ENCODE measurements at regions not wholly inside any gene's neighbourhood (a gene's known extent, or its start where the extent isn't known, plus 50 kb on each side); places are given as distances from the start of the nearest gene placed in this dataset.

GRCh38 chr5:129387944-129388343 is 72.2 kb upstream of the ADAMTS19 start:
- Histone ChIP-seq H3K4me2 (no peak overlapping the region), H3K27ac (no peak overlapping the region), H4K20me1 (ENCODE audit: insufficient read depth) (no peaks in the 10 kb centered on the region), H3K4me3 (no peak overlapping the region), H3K9me2 (ENCODE audit: insufficient read depth) (no peaks in the 10 kb centered on the region; the same call in 1 of the 2 replicates), H3K4me1 (replicated peaks; ENCODE audit: insufficient read depth) (no peaks in the 10 kb centered on the region), H2AFZ (no peak overlapping the region), H3K9me3 (ENCODE audit: insufficient read depth, low read depth) (no peaks in the 10 kb centered on the region), H3F3A (ENCODE audit: insufficient read depth, low read depth) (no peaks in the 10 kb centered on the region), H3K36me3 (ENCODE audit: low read depth) (no peaks in the 10 kb centered on the region), H3K27me3 (ENCODE audit: insufficient read depth, low read depth) (no peaks in the 10 kb centered on the region), H3K79me2 (ENCODE audit: low read depth) (no peaks in the 10 kb centered on the region)
- intact Hi-C loops (cut with micrococcal nuclease; ENCODE audit: unreplicated experiment): no loop called here
- POLR2A ChIA-PET (ENCODE audit: unreplicated experiment): no interaction called here
- BruUV-seq (replicated peaks): no TSS peak
- TF ChIP-seq, protein P1, sequence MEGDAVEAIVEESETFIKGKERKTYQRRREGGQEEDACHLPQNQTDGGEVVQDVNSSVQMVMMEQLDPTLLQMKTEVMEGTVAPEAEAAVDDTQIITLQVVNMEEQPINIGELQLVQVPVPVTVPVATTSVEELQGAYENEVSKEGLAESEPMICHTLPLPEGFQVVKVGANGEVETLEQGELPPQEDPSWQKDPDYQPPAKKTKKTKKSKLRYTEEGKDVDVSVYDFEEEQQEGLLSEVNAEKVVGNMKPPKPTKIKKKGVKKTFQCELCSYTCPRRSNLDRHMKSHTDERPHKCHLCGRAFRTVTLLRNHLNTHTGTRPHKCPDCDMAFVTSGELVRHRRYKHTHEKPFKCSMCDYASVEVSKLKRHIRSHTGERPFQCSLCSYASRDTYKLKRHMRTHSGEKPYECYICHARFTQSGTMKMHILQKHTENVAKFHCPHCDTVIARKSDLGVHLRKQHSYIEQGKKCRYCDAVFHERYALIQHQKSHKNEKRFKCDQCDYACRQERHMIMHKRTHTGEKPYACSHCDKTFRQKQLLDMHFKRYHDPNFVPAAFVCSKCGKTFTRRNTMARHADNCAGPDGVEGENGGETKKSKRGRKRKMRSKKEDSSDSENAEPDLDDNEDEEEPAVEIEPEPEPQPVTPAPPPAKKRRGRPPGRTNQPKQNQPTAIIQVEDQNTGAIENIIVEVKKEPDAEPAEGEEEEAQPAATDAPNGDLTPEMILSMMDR (conservative IDR thresholded peaks at IDR 0.05): no peak
- TF ChIP-seq EZH2 (IDR thresholded peaks at IDR 0.05; ENCODE audit: low read depth): no peak
- DNase-seq: no peak
- CTCF ChIA-PET: no interaction called here

- Histone ChIP-seq H3K79me2 (ENCODE audit: low read depth) (no peaks in the 10 kb centered on the region), H3K4me2 (no peak overlapping the region)
- POLR2A ChIA-PET (ENCODE audit: unreplicated experiment): no interaction called here
Observed at GRCh38 chr5:129392681-129393080, 67.4 kb upstream of the ADAMTS19 start.

GRCh38 chr5:129395247-129395646 is 64.9 kb upstream of the ADAMTS19 start:
- Histone ChIP-seq H3K27me3 (ENCODE audit: insufficient read depth, low read depth) (no peaks in the 10 kb centered on the region), H3K4me1 (replicated peaks; ENCODE audit: insufficient read depth) (no peaks in the 10 kb centered on the region), H3F3A (ENCODE audit: insufficient read depth, low read depth) (no peaks in the 10 kb centered on the region), H3K9me2 (ENCODE audit: insufficient read depth) (no peaks in the 10 kb centered on the region), H3K79me2 (ENCODE audit: low read depth) (no peaks in the 10 kb centered on the region), H3K4me3 (no peak overlapping the region), H3K9me3 (ENCODE audit: insufficient read depth, low read depth) (no peaks in the 10 kb centered on the region), H3K36me3 (ENCODE audit: low read depth) (no peaks in the 10 kb centered on the region), H3K4me2 (no peak overlapping the region), H4K20me1 (ENCODE audit: insufficient read depth) (no peaks in the 10 kb centered on the region), H2AFZ (no peak overlapping the region), H3K27ac (no peak overlapping the region)
- POLR2A ChIA-PET (ENCODE audit: unreplicated experiment): no interaction called here
- DNase-seq: no peak
- intact Hi-C loops (cut with micrococcal nuclease; ENCODE audit: unreplicated experiment): no loop called here
- CTCF ChIA-PET: no interaction called here
- BruUV-seq (replicated peaks): no TSS peak
- no peak for TF ChIP-seq EZH2 (IDR thresholded peaks at IDR 0.05; ENCODE audit: low read depth)
- TF ChIP-seq, protein P1 (conservative IDR thresholded peaks at IDR 0.05): no peak

More at GRCh38 chr5:129392681-129393080, 67.4 kb upstream of the ADAMTS19 start:
- BruUV-seq (replicated peaks): no TSS peak
- TF ChIP-seq EZH2 (IDR thresholded peaks at IDR 0.05; ENCODE audit: low read depth): no peak
- TF ChIP-seq, protein P1 (conservative IDR thresholded peaks at IDR 0.05): no peak
- no peak overlapping the region for H2AFZ ChIP-seq
- no peak overlapping the region for H3K27ac ChIP-seq
- intact Hi-C loops (cut with micrococcal nuclease; ENCODE audit: unreplicated experiment): no loop called here
- no peaks in the 10 kb centered on the region for H3K36me3 ChIP-seq (ENCODE audit: low read depth)
- H3K4me1 ChIP-seq (replicated peaks; ENCODE audit: insufficient read depth): no peaks in the 10 kb centered on the region
- H4K20me1 ChIP-seq (ENCODE audit: insufficient read depth): no peaks in the 10 kb centered on the region
- no peaks in the 10 kb centered on the region for H3F3A ChIP-seq (ENCODE audit: insufficient read depth, low read depth)
- no peak overlapping the region for H3K4me3 ChIP-seq
- DNase-seq: no peak
- no peaks in the 10 kb centered on the region for H3K9me2 ChIP-seq (ENCODE audit: insufficient read depth)
- H3K9me3 ChIP-seq (ENCODE audit: insufficient read depth, low read depth): no peaks in the 10 kb centered on the region
- H3K27me3 ChIP-seq (ENCODE audit: insufficient read depth, low read depth): no peaks in the 10 kb centered on the region
- CTCF ChIA-PET: no interaction called here

All from PC-9 (cell line).